Naive B cell (primary cell): ENCODE measurements at regions not wholly inside any gene's neighbourhood (a gene's known extent, or its start where the extent isn't known, plus 50 kb on each side); places are given as distances from the start of the nearest gene placed in this dataset.

Experiments
- ATAC-seq, 2 donors: fragments of 150-1000 bp; cut with Tn5 transposase; 2 replicates each; pipeline ENCODE4 v1.10.0; 2021; ENCODE audit warnings: low read depth in 2 of 2, mild to moderate bottlenecking in 2 of 2, moderate library complexity in 2 of 2
- DNase-seq: peaks from one replicate; pipeline ENCODE4 v3.0.0; 2022
- H3K27ac Mint-ChIP-seq, 6 donors: one replicate each; pipeline ENCODE4 v1.8.0; 2020 to 2022; ENCODE audit warnings: mild to moderate bottlenecking in 6 of 6, mixed read lengths in 6 of 6, moderate library complexity in 5 of 6, inconsistent platforms in 2 of 6
- H3K27me3 Mint-ChIP-seq, 3 donors: one replicate each; pipeline ENCODE4 v1.8.0; 2021 to 2022; ENCODE audit warnings: mixed read lengths in 3 of 3, mild to moderate bottlenecking in 1 of 3
- H3K36me3 Mint-ChIP-seq, 2 donors: one replicate each; pipeline ENCODE4 v1.8.0; 2020 to 2022; ENCODE audit warnings: mixed read lengths in 2 of 2, inconsistent platforms in 1 of 2, mild to moderate bottlenecking in 1 of 2
- H3K4me1 Mint-ChIP-seq, 3 donors: one replicate each; pipeline ENCODE4 v1.8.0; 2020 to 2022; ENCODE audit warnings: mixed read lengths in 3 of 3, inconsistent platforms in 1 of 3, mild to moderate bottlenecking in 1 of 3, moderate library complexity in 1 of 3
- H3K4me3 Mint-ChIP-seq, 8 donors: one replicate each; pipeline ENCODE4 v1.8.0; 2020 to 2022; ENCODE audit warnings: mild to moderate bottlenecking in 8 of 8, mixed read lengths in 8 of 8, moderate library complexity in 8 of 8, inconsistent platforms in 2 of 8
- H3K9me3 Mint-ChIP-seq, 7 donors: one replicate each; pipeline ENCODE4 v1.8.0; 2020 to 2022; ENCODE audit warnings: mixed read lengths in 7 of 7, mild to moderate bottlenecking in 5 of 7, inconsistent platforms in 2 of 7, moderate library complexity in 1 of 7

- Mint-ChIP-seq H3K27ac (no peak overlapping the region), H3K27me3 (peaks cover 0 to 15% (median 7%) of the 10 kb centered on the region in 3 donors), H3K9me3 (peaks cover 0 to 2% (median 0%) of the 10 kb centered on the region in 7 donors), H3K4me1 (peaks cover 0 to 8% (median 4%) of the 10 kb centered on the region in 3 donors), H3K36me3 (no peaks in the 10 kb centered on the region), H3K4me3 (no peak overlapping the region)
- DNase-seq (no peak), ATAC-seq (no peak)
These were observed 141.5 kb upstream of the HAAO start for GRCh38 chr2:42933824-42934254.

GRCh38 chr2:42932271-42933151, 140.1 kb upstream of the HAAO start:
- DNase-seq (no peak), ATAC-seq (no peak)
- Mint-ChIP-seq H3K4me1 (peaks cover 0 to 8% (median 4%) of the 10 kb centered on the region in 3 donors), H3K9me3 (no peaks in the 10 kb centered on the region), H3K4me3 (peak overlapping the region in 1 of 8 donors; percentile 68), H3K27me3 (peaks cover 0 to 7% (median 7%) of the 10 kb centered on the region in 3 donors), H3K36me3 (no peaks in the 10 kb centered on the region), H3K27ac (peak overlapping the region in 2 of 6 donors; percentile 4 to 68)

- DNase-seq (no peak), ATAC-seq (no peak)
- Mint-ChIP-seq H3K4me1 (peaks cover 0 to 8% (median 4%) of the 10 kb centered on the region in 3 donors), H3K9me3 (no peaks in the 10 kb centered on the region), H3K27ac (no peak overlapping the region), H3K4me3 (no peak overlapping the region), H3K36me3 (no peaks in the 10 kb centered on the region), H3K27me3 (peaks cover 0 to 10% (median 7%) of the 10 kb centered on the region in 3 donors)
These were observed 139.4 kb upstream of the HAAO start for GRCh38 chr2:42931818-42932195.

- H3K4me1 Mint-ChIP-seq = peaks cover 0 to 8% (median 4%) of the 10 kb centered on the region in 3 donors
- no peak for ATAC-seq
- H3K9me3 Mint-ChIP-seq = no peaks in the 10 kb centered on the region
- no peak overlapping the region for H3K27ac Mint-ChIP-seq
- no peak for DNase-seq
- no peak overlapping the region for H3K4me3 Mint-ChIP-seq
- H3K27me3 Mint-ChIP-seq = peaks cover 0 to 10% (median 7%) of the 10 kb centered on the region in 3 donors
- no peaks in the 10 kb centered on the region for H3K36me3 Mint-ChIP-seq
These were observed 138.9 kb upstream of the HAAO start for GRCh38 chr2:42931146-42931817.

- H3K27me3 Mint-ChIP-seq = peaks cover 3 to 14% (median 7%) of the 10 kb centered on the region in 3 donors
- no peaks in the 10 kb centered on the region for H3K9me3 Mint-ChIP-seq
- ATAC-seq (no peak), DNase-seq (no peak)
- H3K36me3 Mint-ChIP-seq = no peaks in the 10 kb centered on the region
- no peak overlapping the region for H3K4me3 Mint-ChIP-seq
- peak overlapping the region in 2 of 6 donors; percentile 1 to 47 for H3K27ac Mint-ChIP-seq
- H3K4me1 Mint-ChIP-seq = peaks cover 0 to 8% (median 4%) of the 10 kb centered on the region in 3 donors
These were observed 137.7 kb upstream of the HAAO start for GRCh38 chr2:42930025-42930581.

GRCh38 chr2:42929546-42930024, 137.2 kb upstream of the HAAO start:
- no peaks in the 10 kb centered on the region for H3K36me3 Mint-ChIP-seq
- no peak overlapping the region for H3K4me3 Mint-ChIP-seq
- peaks cover 3 to 19% (median 7%) of the 10 kb centered on the region in 3 donors for H3K27me3 Mint-ChIP-seq
- ATAC-seq (no peak), DNase-seq (no peak)
- no peaks in the 10 kb centered on the region for H3K9me3 Mint-ChIP-seq
- peaks cover 0 to 8% (median 4%) of the 10 kb centered on the region in 3 donors for H3K4me1 Mint-ChIP-seq
- peak overlapping the region in 2 of 6 donors; percentile 13 to 28 for H3K27ac Mint-ChIP-seq

- ATAC-seq = no peak
- Mint-ChIP-seq H3K4me3 (no peak overlapping the region), H3K27me3 (peaks cover 3 to 21% (median 7%) of the 10 kb centered on the region in 3 donors), H3K36me3 (no peaks in the 10 kb centered on the region), H3K27ac (peak overlapping the region in 1 of 6 donors; percentile 28), H3K4me1 (peaks cover 0 to 8% (median 4%) of the 10 kb centered on the region in 3 donors), H3K9me3 (no peaks in the 10 kb centered on the region)
- no peak for DNase-seq
These were observed 136.5 kb upstream of the HAAO start for GRCh38 chr2:42928692-42929545.

- DNase-seq (no peak), ATAC-seq (no peak)
- H3K27me3 Mint-ChIP-seq = peaks cover 3 to 21% (median 7%) of the 10 kb centered on the region in 3 donors
- H3K36me3 Mint-ChIP-seq = no peaks in the 10 kb centered on the region
- H3K27ac Mint-ChIP-seq = no peak overlapping the region
- peaks cover 0 to 8% (median 4%) of the 10 kb centered on the region in 3 donors for H3K4me1 Mint-ChIP-seq
- no peak overlapping the region for H3K4me3 Mint-ChIP-seq
- H3K9me3 Mint-ChIP-seq = no peaks in the 10 kb centered on the region
These were observed 135.8 kb upstream of the HAAO start for GRCh38 chr2:42928161-42928691.

GRCh38 chr2:42927334-42928160, 135.2 kb upstream of the HAAO start:
- peaks cover 0 to 8% (median 4%) of the 10 kb centered on the region in 3 donors for H3K4me1 Mint-ChIP-seq
- ATAC-seq (no peak), DNase-seq (no peak)
- H3K27me3 Mint-ChIP-seq = peaks cover 3 to 21% (median 7%) of the 10 kb centered on the region in 3 donors
- H3K4me3 Mint-ChIP-seq = no peak overlapping the region
- H3K36me3 Mint-ChIP-seq = no peaks in the 10 kb centered on the region
- H3K27ac Mint-ChIP-seq = no peak overlapping the region
- H3K9me3 Mint-ChIP-seq = no peaks in the 10 kb centered on the region

- no peak overlapping the region for H3K27ac Mint-ChIP-seq
- peaks cover 0 to 8% (median 4%) of the 10 kb centered on the region in 3 donors for H3K4me1 Mint-ChIP-seq
- DNase-seq = no peak
- H3K27me3 Mint-ChIP-seq = peaks cover 3 to 21% (median 7%) of the 10 kb centered on the region in 3 donors
- H3K4me3 Mint-ChIP-seq = no peak overlapping the region
- no peaks in the 10 kb centered on the region for H3K9me3 Mint-ChIP-seq
- ATAC-seq = no peak
- H3K36me3 Mint-ChIP-seq = no peaks in the 10 kb centered on the region
These were observed 134.3 kb upstream of the HAAO start for GRCh38 chr2:42926434-42927333.

GRCh38 chr2:42925742-42926433, 133.5 kb upstream of the HAAO start:
- DNase-seq (no peak), ATAC-seq (no peak)
- Mint-ChIP-seq H3K9me3 (no peaks in the 10 kb centered on the region), H3K36me3 (no peaks in the 10 kb centered on the region), H3K4me1 (peaks cover 0 to 8% (median 4%) of the 10 kb centered on the region in 3 donors), H3K27me3 (peaks cover 6 to 21% (median 7%) of the 10 kb centered on the region in 3 donors), H3K27ac (no peak overlapping the region), H3K4me3 (no peak overlapping the region)
